ENCODE measurements at regions not wholly inside any gene's neighbourhood (a gene's known extent, or its start where the extent isn't known, plus 50 kb on each side); places are given as distances from the start of the nearest gene placed in this dataset.

- peak; percentile 69 for TF ChIP-seq CTCF (IDR thresholded peaks at IDR 0.05; ENCODE audit: unreplicated experiment)
- H3K27me3 Mint-ChIP-seq (ENCODE audit: low read depth) = peaks cover 1% of the 10 kb centered on the region
Measured at GRCh38 chr1:78839704-78840277, 166.7 kb downstream of the ADGRL4 start.

More at GRCh38 chr1:78839704-78840277, 166.7 kb downstream of the ADGRL4 start:
- H3K9me3 Mint-ChIP-seq = peaks cover under 1% of the 10 kb centered on the region
- DNase-seq (ENCODE audit: low spot score in 2 of 2, unreplicated experiment in 2 of 2) = no peak
- no peaks in the 10 kb centered on the region for H3K36me3 Mint-ChIP-seq
- no peak overlapping the region for H3K4me3 Mint-ChIP-seq
- no peak overlapping the region for H3K27ac Mint-ChIP-seq
- peaks cover 38% of the 10 kb centered on the region for H3K4me1 Mint-ChIP-seq
